Posterior cingulate gyrus (tissue), 11 donors: ENCODE measurements at regions not wholly inside any gene's neighbourhood (a gene's known extent, or its start where the extent isn't known, plus 50 kb on each side); places are given as distances from the start of the nearest gene placed in this dataset.
"Not testable (repeated sequence)": the region's sequence is repeated elsewhere in the genome, so short reads cannot be mapped to it uniquely, and the experiment has no call there.

Experiments
- DNase-seq, 10 donors: peaks; one replicate each; pipeline versions ENCODE4 v3.0.0 to v3.0.0-alpha.2; 2020 to 2021; ENCODE audit warnings: mixed read lengths in 3 of 10
- intact Hi-C: fragments of 100-400 bp; cut with DNase I; formaldehyde crosslinking; loops from one replicate; pipeline ENCODE4 v1.15.1; 2023

DNA sequence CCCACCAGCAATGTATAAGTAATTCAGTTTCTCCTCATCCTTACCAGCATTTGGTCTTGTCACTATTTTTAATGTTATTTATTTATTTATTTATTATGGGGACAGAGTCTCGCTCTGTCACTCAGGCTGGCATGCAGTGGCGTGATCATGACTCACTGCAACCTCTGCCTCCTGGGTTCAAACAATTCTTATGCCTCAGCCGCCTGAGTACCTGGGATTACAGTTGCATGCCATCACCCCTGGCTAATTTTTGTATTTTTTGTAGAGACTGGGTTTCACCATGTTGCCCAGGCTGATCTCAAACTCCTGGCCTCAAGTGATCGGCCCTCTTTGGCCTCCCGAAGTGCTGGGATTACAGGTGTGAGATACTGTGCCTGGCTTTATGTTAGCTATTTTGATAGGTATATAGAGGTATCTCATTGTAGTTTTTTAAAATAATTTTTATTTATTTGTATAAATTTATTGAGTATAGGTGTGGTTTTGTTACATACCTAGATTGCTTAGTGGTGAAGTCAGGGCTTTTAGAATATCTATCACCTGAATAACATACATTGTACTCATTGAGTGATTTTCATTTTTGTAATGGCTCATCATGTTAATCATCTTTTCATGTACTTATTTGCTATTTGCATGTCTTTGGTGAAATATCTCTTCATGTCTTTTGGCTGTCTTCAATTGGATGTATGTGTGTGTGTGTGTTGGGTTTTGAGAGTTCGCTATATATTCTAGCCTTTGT, 53.3 kb downstream of the TANC2 start:
- intact Hi-C loops, result no loop called here
- DNase-seq, result no peak

DNA sequence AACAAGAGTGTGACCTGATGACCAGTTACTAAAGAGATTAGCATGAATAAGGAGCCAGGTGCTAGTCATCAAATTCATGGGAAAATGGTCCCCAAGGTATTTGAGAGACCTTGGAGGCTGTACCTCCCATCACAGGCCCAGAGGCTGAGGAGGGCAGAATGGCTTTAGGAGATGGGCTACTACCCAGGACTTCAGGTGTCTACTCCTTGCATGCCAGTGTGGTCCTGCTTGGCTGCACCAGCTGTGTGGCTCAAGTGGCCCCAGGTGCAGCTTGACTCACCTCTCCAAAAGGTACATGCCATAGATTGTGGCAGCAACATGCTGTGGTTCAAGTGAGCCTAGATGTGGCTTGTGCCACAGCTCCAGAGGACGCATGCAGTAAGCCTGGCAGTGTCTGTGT, 56.5 kb downstream of the TANC2 start:
- intact Hi-C loops, result no loop called here
- no peak for DNase-seq

DNA sequence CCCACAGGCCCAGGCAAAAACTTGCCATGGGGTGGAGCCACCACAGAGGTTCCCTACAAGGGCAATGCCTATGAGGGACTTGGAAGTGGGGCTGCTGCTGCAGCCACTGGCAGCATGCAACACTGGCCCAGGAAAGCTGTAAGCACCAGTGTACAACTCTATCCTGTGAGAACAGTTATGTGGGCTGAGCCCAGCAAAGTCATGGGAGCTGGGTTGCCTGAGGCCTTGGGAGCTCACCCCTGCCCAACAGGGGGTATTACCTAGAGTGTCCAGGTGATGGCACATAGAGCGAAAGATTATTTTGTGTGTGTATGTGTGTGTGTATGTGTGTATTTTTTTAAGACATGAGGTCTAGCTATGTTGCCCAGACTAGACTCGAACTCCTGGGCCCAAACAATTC, 57.0 kb downstream of the TANC2 start:
- no peak for DNase-seq
- intact Hi-C loops, result no loop called here

DNA sequence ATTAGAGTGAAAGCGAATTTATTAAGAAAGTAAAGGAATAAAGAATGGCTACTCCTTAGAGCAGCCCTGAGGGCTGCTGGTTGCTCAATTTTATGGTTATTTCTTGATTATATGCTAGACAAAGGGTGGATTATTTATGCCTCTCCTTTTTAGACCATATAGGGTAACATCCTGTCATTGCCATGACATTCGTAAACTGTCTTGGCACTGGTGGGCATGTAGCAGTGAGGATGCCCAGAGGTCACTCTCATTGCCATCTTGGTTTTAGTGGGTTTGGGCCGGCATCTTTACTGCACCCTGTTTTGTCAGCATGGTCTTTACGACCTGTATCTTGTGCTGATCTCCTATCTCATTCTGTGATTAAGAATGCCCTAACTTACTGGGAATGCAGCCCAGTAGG, 58.2 kb downstream of the TANC2 start:
- no peak for DNase-seq
- intact Hi-C loops, result no loop called here

DNA sequence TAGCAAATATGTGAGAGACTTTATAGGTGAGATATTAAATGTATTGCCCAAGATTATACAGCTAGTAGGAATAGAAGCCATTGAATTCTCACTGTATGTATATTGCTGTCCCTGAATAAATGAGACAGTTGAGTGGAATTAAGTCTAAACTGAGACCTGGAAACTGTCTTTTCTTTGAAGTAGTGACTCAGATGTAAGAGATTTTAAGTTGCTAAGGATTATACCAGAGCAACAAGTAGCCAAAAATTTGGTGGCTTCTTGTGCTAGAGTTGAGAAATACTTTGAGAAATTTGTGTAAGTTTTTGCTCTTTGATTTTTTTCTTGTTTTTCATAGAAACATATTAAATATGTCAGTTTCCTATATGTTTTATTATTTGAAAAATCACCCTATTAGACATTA, 58.7 kb downstream of the TANC2 start:
- intact Hi-C loops, result no loop called here
- DNase-seq, result no peak

DNA sequence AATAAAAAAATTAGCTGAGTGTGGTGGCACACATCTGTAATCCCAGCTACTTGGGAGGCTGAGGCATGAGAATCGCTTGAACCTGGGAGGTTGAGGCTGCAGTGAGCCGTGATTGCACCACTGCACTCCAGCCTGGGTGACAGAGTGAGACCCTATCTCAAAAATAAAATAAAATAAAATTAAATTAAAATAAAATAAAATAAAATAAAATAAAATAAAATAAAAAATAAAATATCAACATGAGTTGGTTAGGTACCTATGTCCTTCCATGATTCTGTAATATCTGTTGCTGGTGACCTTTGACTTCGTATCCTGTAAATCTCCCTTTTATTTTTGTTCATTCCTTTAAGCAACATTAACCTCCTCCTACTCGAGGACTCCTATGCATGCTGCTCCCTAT, 59.6 kb downstream of the TANC2 start:
- intact Hi-C loops, DNase-seq: not testable (repeated sequence)

DNA sequence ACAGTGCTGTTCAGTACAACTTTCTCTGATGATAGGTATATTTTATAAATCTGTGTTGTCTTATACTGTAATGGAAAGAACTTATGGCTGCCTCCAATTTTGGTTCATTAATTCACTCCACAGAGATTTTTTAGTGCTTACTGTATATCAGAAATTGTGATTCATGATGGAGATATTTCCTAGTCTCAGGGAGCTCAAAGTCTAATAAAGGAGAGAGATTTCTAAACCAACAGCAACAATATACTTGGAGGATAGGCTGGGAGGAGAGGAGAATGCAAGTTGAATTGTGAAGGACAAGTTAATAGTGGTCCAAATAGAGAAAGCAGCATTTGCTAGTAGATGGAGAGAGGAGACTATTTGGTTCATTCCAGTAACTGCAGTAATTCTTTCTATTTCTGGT, 63.5 kb downstream of the TANC2 start:
- DNase-seq, result no peak
- intact Hi-C loops, result no loop called here

DNA sequence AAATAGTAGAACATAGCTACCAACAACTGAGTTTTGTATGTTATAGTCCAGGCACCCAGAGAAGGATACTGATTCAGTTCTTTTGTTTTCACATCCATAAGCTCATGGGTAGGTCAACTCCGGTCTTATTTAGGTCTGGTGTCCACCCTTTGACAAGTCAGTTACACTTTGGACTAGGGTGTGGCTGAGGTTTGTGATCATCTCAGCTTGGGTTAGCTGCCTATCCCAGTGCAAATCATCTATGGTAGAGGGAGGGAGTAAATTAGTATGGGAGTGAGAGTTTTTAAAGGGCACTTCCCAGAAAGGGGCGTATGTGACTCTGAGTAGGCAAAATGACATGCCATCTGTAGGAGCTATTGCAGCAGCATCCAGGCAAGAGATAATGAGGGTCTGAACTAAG, 66.1 kb downstream of the TANC2 start:
- no peak for DNase-seq
- intact Hi-C loops, result no loop called here

DNA sequence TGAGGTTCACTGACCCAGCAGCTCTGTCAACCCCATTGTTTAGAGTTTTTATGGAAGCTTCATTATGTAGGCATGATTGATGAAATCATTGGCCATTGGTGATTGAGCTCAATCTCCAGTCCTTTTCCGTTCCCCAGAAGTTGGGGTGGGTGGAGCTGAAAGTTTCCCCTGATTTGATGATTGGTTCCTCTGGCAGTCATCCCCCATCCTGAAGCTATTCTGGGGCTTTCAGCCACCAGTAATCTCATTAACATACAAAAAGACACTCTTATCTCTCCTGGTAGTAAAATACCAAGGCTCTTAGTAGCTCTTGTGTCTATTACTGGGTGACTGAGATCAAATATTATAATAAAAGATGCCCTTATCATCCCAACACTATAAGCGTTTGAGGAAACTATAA, 67.1 kb downstream of the TANC2 start:
- DNase-seq, result no peak
- intact Hi-C loops, result no loop called here

DNA sequence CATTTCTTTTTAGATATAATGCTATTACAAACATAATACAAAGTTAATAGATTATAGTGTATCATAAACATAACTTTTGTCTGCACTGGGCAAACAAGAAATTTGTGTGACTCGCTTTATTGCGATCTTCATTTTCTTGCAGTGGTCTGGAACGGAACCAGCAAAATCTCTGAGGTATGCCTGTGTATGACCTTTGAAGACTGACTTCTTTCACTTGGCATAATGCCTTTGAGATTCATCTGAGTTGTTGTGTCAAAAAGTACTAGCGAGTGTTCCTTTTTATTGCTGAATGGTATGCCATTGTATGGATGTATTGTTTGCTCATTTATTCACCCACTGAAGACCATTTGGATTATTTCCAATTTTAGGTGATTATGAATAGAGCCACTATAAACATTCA, 69.2 kb downstream of the TANC2 start:
- no peak for DNase-seq
- intact Hi-C loops, result no loop called here

DNA sequence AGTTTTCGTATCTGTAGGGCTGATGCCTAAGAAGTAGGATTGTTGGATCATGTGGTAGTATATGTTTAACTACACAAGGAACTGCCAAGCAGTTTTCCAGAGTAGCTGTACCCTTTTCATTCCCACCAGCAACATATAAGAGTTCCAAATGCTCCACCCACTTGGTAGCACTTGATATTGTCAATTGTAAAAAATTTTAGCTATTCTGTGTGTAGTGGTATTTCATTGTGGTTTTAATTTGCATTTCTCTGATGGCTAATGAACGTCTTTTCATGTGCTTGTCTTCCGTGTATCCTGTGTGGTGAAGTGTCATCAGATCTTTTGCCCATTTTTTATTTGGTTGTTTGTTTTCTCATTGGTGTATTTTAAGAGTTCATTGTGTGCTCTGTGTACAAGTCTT, 69.7 kb downstream of the TANC2 start:
- intact Hi-C loops, result no loop called here
- no peak for DNase-seq

DNA sequence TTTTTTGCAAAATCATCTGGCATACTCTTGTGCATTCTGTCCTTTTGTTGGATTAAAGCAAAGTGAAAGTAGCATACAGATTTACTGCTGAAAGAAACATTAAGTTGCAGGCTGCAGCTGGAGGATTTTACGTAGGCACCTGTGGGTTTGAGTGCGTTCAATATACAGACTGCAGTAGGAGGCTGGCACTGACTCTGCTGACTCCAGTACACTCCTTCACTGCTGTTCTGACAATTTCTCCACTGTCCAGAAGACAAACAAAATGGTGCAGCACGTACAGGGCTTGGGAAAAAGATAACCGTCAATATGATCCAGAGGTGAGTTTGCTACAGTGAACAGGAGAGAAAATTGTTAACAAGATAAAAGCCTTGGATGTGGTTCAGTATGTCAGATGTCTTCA, 73.3 kb downstream of the TANC2 start:
- peak in 1 of 10 donors; percentile 10 for DNase-seq
- intact Hi-C loops, result no loop called here

DNA sequence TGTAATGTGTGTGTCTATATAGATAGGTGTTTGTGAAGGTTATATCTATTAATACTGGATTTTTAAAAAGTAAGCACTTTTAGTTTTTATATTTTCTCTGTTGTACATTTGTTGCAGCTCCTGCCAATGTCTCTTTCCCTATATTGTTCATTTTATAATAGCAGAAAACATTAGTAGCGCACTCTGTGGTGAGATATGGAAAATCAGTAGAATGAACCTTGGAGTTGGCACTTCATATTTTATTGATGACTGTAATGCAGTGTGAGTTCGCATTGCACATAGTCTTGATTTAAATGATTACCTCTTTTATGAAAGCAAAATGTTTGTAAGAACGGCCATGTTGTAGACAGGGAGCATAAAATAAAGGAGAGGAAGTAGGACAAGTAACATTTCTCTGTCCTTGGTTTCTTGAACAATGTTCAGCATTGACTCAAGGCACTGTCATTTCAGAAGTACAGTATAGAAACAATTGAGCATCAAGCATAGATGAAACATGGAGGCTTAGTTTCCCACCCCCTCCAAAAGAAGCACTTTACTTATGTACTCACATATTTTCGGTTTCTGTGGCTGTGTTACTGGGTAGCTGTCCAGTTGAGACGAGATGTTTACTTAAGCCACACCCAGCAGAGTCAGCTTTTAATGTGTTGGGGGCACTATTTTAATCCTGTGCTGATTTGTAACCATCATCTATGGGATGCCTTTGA, 74.0 kb downstream of the TANC2 start:
- intact Hi-C loops, result no loop called here
- no peak for DNase-seq

DNA sequence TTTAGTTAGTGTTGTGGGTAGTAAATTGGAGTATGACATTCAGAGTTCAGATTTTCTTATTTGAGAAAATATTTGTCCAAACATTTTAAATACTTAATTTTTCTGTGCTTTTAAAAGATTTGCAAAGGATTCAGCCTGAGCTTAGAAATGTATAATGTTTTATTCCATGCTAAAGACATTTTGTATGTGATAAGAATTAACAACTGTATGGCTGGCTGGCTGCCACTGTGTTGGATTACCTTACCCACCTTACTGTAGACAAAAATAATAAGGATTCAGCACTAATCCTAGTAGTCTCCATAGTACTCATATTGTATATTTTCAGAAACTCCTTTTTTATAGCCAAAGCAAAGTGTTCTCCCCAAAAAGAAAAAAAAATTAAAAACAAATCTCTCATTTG, 74.8 kb downstream of the TANC2 start:
- no peak for DNase-seq
- intact Hi-C loops, result no loop called here

DNA sequence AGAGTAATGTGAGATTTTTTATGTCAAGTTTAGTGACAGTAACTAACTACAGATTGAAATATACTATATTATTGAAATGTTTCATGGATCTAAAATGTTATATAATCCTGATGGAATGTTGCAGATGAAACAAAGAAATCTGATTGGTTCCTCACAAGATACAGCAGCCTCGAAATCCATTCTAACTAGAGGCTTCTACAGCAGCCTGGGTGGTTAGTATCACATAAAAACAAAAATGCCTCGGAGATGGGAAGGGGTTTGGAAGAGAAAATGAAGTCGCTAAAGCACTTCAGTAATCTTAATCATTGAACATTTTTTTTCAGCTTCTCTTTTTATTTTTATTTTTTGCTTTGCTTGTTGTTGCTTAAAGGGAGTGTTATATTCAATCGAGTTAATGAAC, 75.2 kb downstream of the TANC2 start:
- no peak for DNase-seq
- intact Hi-C loops, result no loop called here

DNA sequence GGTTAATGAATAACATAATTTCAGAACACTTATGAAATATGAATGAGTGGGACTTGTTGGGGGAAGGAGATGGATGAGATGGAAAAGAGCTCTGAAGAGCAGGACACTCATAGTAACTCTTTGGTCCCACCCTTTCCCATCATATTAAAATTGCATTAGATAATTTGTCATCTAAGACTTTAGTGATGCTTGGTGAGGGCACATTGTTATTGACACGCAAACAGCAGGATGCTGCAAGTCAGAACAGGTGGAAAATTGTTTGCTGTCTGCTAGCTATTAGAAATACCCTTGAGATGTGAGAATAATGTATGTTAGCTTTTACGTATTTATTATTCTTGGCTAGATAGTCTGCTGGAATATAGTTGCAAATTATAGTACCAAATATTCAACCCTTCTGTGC, 75.7 kb downstream of the TANC2 start:
- DNase-seq, result no peak
- intact Hi-C loops, result no loop called here

DNA sequence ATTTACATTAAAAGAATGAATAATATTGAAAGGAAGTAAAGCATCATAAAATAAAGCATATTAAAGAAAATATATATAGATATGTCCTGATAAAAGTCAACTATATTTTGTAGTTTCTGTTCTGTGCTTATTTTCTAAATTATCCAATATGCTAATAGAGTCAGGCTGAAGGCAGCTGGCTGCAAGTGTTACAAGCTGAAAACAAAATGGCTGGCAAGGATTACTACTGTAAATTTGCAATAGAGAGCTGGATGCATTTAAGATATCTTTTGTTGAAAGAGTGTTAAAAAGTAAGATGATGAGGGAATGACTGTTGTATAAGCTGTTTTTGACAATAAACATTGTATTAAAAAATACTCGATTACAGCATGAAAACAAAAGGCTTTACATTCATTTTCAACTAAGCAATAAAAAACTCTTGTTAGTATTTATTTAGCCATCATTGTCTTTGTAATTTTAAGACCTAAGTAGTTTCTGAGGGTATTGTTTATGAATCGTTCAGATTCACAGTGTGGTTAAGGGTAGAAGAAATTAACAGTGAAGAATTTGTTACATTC, 76.3 kb downstream of the TANC2 start:
- no peak for DNase-seq
- intact Hi-C loops, result no loop called here

DNA sequence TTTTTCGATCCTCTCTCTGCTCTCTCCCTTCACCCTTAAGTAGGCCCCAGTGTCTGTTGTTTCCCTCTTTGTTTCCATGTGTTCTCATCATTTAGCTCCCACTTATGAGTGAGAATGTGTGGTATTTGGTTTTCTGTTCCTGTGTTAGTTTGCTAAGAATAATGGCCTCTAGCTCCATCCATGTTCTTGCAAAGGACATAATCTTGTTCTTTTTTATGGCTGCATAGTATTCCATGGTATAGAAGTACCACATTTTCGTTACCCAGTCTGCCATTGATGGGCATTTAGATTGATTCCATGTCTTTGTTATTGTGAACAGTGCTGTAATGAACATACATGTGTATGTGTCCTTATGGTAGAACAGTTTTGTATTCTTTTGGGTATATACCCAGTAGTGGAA, 91.5 kb downstream of the TANC2 start:
- intact Hi-C loops, result not testable (repeated sequence)

DNA sequence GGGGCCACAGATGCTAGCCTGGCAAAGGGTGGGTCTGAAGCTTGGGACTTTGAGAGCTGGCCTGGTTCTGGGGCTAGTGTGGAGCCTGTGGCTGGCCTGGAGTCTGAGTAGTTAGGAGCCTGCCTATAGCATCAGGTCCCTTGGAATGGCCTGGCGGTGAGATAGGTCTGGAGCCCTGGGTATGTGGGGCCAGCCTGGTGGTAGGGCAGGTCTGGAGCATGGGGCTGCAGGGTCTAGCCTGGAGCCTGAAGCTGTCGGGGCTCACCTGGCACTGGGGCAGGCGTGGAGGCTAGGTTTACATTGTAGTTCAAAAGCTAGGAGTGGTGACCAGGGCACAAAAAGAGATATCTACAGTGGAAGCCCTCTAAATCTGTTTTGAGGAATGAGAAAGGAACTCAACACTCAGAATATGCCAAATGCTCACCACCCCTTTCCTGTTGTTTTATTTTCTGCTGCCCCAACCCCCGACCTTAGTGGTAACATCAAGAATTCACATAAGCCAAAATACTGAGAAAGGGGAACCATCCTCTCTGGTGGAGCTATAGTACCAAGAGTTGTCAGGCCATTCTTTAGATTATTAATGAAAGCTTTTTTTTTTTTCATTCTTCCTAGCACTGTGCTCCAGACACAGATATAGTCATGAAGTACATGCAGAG, 100.3 kb downstream of the TANC2 start:
- intact Hi-C loops, result no loop called here

More for the DNA sequence above, 91.5 kb downstream of the TANC2 start:
- not testable (repeated sequence) for DNase-seq

DNA sequence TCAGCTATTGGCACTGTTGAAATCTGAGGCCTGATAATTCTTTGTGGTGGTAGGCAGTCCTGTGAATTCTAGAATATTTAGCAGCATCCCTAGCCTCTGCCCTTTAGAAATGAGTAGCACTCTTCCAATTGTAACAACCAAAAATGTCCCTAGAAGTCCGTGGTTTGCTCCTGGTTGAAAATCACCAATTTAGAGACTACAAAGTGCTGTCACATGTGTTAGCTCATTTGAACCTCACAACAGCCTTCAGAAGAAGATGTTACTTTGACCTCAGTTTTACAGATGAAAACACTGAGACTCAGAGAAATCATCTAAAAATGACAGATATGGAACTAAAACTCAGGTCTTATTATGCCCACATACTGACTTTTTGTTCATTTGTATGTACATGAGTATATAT, 103.2 kb downstream of the TANC2 start:
- no peak for DNase-seq
- intact Hi-C loops, result no loop called here

More for the DNA sequence above, 100.3 kb downstream of the TANC2 start:
- DNase-seq, result no peak

DNA sequence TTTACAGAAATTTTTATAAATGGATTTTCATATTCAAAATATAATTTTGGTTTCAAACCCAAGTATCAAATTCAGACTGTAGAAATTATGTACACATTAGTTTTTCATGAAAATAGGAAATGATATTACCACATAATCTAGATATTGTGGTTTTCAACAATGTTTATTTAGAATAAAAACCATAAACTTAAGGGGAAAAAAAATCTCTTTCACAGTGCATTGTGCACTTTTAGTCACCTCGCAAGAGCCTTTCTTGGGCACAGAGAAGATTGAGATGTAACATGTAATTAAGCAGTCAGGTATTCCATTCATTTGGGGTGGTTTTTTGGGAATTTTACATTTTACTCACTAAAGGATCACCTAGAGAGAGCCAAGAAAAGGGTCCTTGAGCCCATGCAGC, 104.0 kb downstream of the TANC2 start:
- no peak for DNase-seq
- intact Hi-C loops, result no loop called here

DNA sequence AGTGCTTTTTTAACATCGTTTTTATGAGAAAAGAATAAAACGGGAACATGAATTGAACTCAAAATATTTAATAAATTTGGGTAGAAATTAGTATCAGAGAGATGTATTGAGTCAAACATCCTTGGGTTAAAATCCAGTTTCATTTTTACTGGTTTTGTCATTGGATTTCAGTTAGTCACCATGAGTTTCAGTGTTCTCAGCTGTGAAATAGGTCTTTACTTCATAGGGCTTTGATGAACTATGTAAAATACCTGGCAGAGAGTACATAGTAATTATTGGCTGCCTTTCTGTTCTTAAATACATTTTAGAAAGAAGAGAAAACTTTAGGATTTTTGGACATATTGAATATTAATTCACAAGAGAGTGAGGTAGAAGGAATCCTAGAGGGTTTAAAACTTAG, 105.8 kb downstream of the TANC2 start:
- intact Hi-C loops, result no loop called here

More for the DNA sequence above, 105.8 kb downstream of the TANC2 start:
- no peak for DNase-seq
